Bronchial epithelial cell (primary cell): ENCODE measurements at regions not wholly inside any gene's neighbourhood (a gene's known extent, or its start where the extent isn't known, plus 50 kb on each side); places are given as distances from the start of the nearest gene placed in this dataset.

ENCODE experiments used
- DNase-seq: peaks from one replicate; pipeline ENCODE4 v3.0.0-alpha.2; 2010; ENCODE audit warnings: low read depth
- FAIRE-seq: peaks from 2 replicates; lab custom pipeline; 2011; peaks lifted over from hg19 to GRCh38; lab: Jason Lieb, UNC
- H3K27me3 ChIP-seq: 2 replicates; pipeline ENCODE4 v1.5.1; 2011; ENCODE audit warnings: low read length; ENCODE audit not compliant: control insufficient read depth, insufficient read depth
- H3K36me3 ChIP-seq: 2 replicates; pipeline ENCODE4 v1.5.1; 2011; ENCODE audit warnings: low read length; ENCODE audit not compliant: control insufficient read depth, insufficient read depth
- H3K4me3 ChIP-seq: 2 replicates; pipeline ENCODE4 v1.5.1; 2011; ENCODE audit warnings: mild to moderate bottlenecking, low read depth, low read length, control low read depth
- TF ChIP-seq, protein P1 (sequence below): IDR thresholded peaks from 2 replicates; pipeline ENCODE4 v1.5.1; 2011; ENCODE audit warnings: mild to moderate bottlenecking, moderate library complexity, low read length, control low read depth, inconsistent platforms; ENCODE audit not compliant: insufficient read depth, severe bottlenecking

DNA sequence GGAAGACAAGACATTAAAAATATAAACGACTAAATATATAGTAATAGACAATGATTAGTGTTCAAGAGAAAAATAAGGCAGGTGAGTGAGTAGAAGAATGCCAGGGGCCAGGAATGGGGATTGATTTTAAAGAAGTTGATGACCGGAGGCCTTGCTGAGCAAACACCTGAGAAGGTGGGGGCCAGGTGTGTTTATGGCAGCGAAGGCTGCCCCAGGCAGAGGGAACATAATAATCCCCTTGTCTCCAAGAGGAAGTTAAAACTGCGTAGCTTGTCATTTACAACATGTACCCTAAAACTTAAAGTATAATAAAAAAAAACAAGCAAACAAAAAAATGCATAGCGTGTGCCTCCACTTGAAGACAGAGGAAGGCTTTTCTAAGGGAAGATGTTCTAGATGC lies 220.3 kb downstream of the URB2 start:
- Histone ChIP-seq H3K4me3 (no peak overlapping the region), H3K36me3 (no peaks in the 10 kb centered on the region), H3K27me3 (no peaks in the 10 kb centered on the region)
- TF ChIP-seq, protein P1, sequence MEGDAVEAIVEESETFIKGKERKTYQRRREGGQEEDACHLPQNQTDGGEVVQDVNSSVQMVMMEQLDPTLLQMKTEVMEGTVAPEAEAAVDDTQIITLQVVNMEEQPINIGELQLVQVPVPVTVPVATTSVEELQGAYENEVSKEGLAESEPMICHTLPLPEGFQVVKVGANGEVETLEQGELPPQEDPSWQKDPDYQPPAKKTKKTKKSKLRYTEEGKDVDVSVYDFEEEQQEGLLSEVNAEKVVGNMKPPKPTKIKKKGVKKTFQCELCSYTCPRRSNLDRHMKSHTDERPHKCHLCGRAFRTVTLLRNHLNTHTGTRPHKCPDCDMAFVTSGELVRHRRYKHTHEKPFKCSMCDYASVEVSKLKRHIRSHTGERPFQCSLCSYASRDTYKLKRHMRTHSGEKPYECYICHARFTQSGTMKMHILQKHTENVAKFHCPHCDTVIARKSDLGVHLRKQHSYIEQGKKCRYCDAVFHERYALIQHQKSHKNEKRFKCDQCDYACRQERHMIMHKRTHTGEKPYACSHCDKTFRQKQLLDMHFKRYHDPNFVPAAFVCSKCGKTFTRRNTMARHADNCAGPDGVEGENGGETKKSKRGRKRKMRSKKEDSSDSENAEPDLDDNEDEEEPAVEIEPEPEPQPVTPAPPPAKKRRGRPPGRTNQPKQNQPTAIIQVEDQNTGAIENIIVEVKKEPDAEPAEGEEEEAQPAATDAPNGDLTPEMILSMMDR = no peak
- FAIRE-seq = no peak
- no peak for DNase-seq

DNA sequence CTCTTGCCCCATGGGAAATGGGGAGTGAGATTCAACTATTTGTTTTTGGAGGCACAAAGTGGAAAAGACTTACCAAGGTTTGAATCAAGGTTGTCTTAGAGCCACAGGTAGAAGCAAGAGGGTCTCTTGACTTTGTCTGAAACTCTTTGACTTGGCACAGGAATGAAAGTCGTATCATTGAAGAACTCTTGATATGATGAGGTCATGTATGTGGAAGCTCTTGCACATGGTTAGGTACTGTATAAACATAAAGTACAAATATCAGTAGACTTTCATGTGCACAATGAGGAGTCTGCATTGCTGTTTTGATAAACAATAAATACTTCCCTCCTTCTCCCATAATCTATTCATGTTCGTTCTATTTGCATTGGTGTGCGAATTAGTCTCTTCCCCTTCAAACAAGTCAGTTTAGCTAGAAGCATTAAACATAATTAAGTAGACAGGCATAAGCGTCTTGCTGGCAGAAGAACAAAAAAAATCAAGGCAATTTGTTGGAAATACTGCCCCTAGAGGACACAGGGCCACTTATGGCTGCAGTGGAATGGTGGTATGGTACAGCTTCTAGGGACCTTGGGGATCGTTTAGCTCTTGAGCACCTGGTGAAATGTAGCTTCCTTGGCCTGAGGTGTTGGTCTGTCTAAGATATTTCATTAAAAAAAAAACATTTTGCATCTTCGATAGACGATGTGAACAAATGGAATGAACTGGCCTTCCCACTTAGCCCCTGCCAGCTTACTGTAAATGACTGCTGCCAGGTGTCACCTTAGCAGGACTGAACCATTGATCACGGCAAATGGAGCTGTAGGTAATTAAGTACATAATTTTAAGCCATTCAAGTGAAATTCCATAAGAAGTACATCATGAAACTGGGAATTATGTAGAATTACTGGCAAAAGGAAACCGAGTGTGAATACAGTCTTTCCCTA lies 218.0 kb upstream of the GALNT2 start:
- DNase-seq (peak; percentile 63), FAIRE-seq (no peak)
- no peak overlapping the region for H3K4me3 ChIP-seq
- no peaks in the 10 kb centered on the region for H3K36me3 ChIP-seq
- TF ChIP-seq, protein P1 = peak; percentile 70
- no peaks in the 10 kb centered on the region for H3K27me3 ChIP-seq

DNA sequence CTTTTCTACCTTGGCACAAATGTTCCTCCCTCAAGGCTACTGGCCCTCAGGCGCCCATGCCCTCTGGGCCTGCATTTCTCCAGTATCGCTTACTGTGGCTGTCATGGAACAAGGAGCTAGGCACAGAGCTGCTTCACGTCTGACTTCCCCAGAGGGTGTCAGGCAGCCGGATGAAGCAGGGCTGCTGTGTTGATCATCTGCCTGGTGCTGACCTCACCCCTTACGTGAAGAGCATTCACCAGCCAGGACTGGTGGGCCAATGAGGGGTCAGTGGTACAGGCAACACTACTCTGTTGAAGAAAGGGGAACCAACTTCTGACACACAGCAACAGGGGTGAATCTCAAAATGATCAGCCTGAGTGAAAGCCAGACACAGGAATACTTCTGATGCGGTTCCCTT lies 215.5 kb upstream of the GALNT2 start:
- DNase-seq (no peak), FAIRE-seq (no peak)
- H3K27me3 ChIP-seq = no peaks in the 10 kb centered on the region
- no peaks in the 10 kb centered on the region for H3K36me3 ChIP-seq
- TF ChIP-seq, protein P1 = no peak
- no peak overlapping the region for H3K4me3 ChIP-seq

DNA sequence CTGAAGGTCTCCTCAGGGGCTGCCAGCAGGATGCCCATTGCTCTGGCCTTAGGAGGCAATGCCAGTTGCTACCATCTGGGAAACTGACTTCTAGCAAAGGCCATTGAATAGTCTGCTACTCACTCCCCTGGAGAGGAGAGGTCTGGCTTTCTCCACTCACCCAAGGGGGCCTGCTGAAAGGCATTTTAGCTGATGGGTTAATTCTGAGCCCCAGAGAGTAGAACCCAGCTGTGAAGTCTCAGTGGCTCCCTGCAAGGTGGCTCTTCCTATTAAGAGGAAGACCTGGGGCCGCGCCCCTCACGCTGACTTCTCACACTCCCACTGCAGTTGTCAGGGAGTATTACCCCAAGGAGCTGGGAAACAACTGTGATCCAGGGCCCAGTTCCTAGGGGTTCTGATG lies 213.3 kb upstream of the GALNT2 start:
- Histone ChIP-seq H3K36me3 (no peaks in the 10 kb centered on the region), H3K4me3 (no peak overlapping the region), H3K27me3 (no peaks in the 10 kb centered on the region)
- FAIRE-seq (no peak), DNase-seq (no peak)
- TF ChIP-seq, protein P1 = no peak

DNA sequence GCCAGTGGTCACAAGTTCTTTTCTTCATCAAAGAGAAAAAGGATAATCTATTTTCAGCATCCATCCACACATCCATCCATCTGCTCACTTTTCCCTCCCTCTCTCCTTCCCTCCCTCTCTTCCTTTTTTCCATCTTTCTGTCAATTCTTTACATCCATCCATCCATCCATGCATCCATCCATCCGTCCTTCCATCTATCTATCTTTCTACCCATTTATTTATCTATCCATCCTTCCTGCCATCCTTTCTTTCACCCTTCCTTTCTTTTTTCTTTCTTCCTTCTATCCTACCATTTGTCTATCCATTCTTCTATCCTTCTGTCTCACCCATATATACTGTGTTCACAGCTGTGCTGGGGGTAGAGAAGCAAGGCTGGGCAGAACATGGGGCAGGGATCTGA lies 212.4 kb upstream of the GALNT2 start:
- FAIRE-seq = no peak
- no peaks in the 10 kb centered on the region for H3K27me3 ChIP-seq

More for the DNA sequence above, 212.4 kb upstream of the GALNT2 start:
- TF ChIP-seq, protein P1 = no peak
- Histone ChIP-seq H3K4me3 (no peak overlapping the region), H3K36me3 (no peaks in the 10 kb centered on the region)
- no peak for DNase-seq
